ENCODE measurements at regions not wholly inside any gene's neighbourhood (a gene's known extent, or its start where the extent isn't known, plus 50 kb on each side); places are given as distances from the start of the nearest gene placed in this dataset.

GRCh38 chr9:89678396-89679015 is 73.7 kb downstream of the GADD45G start:
- H3K9ac ChIP-seq: no peak overlapping the region
- TF ChIP-seq JUND (IDR thresholded peaks at IDR 0.05) (no peak), YY1 (IDR thresholded peaks at IDR 0.05; ENCODE audit: low read depth) (no peak), TAF1 (IDR thresholded peaks at IDR 0.05; ENCODE audit: borderline replicate concordance, low read depth, low read length) (no peak), CTCF (IDR thresholded peaks at IDR 0.05) (no peak), SIN3A (IDR thresholded peaks at IDR 0.05; ENCODE audit: borderline replicate concordance, low read depth, low read length) (no peak)

GRCh38 chr9:89679016-89679415 is 74.2 kb downstream of the GADD45G start:
- Histone ChIP-seq H3F3A (replicated peaks; ENCODE audit: insufficient read depth) (no peaks in the 10 kb centered on the region), H2AFZ (ENCODE audit: low read depth) (no peak overlapping the region), H3K9me3 (no peaks in the 10 kb centered on the region), H4K20me1 (ENCODE audit: insufficient read depth) (no peaks in the 10 kb centered on the region), H3K27ac (ENCODE audit: low read depth in 2 of 2, low read length in 1 of 2) (peak overlapping the region in 1 of 2 experiments; percentile 100; a peak in 2 of 4 replicates), H3K9me2 (no peaks in the 10 kb centered on the region), H3K9ac (no peak overlapping the region), H3K27me3 (ENCODE audit: insufficient read depth) (no peaks in the 10 kb centered on the region), H3K4me2 (no peak overlapping the region), H3K79me2 (ENCODE audit: insufficient read depth) (no peaks in the 10 kb centered on the region), H3K4me3 (ENCODE audit: low read depth in 2 of 2, low read length in 1 of 2) (no peak overlapping the region), H3K36me3 (replicated peaks in 1 of 2; ENCODE audit: control insufficient read depth in 1 of 2, insufficient read depth in 2 of 2, low read length in 1 of 2) (no peaks in the 10 kb centered on the region), H3K4me1 (ENCODE audit: control insufficient read depth in 1 of 2, insufficient read depth in 2 of 2, low read depth in 1 of 2, low read length in 1 of 2) (peaks cover 0 to 72% of the 10 kb centered on the region in 2 experiments; a peak in 3 of 4 replicates)
- ChIA-PET CTCF (interaction anchor here (1.1 to 4.6 kb wide), 5 partner anchors 50 to 81 kb away, joined by 3 to 60 read pairs (median 9); partner anchors contain the start of gene GADD45G), POLR2A (interaction anchor here (0.8 to 4.8 kb wide), 2 partner anchors 72 to 77 kb away, joined by 3 to 134 read pairs; partner anchors contain the start of gene GADD45G)
- WGBS (ENCODE audit: low lambda C conversion rate): 50% methylated on average over 9 of the region's 9 CpGs
- no peak for DNase-seq
- no peak for TF ChIP-seq TEAD4 (IDR thresholded peaks at IDR 0.05; ENCODE audit: borderline replicate concordance, insufficient read depth)
- TF ChIP-seq NFIC (IDR thresholded peaks at IDR 0.05; ENCODE audit: borderline replicate concordance): no peak
- no peak for TF ChIP-seq MXI1 (IDR thresholded peaks at IDR 0.05; ENCODE audit: low read depth, low read length)
- TF ChIP-seq ELF1 (IDR thresholded peaks at IDR 0.05): no peak
- no peak for TF ChIP-seq FOXM1 (IDR thresholded peaks at IDR 0.05; ENCODE audit: low read depth)
- no peak for TF ChIP-seq IRF3 (IDR thresholded peaks at IDR 0.05; ENCODE audit: low read depth, low read length)
- no peak for TF ChIP-seq MEF2A (IDR thresholded peaks at IDR 0.05; ENCODE audit: borderline replicate concordance, low read depth)
- TF ChIP-seq EZH2phosphoT487 (IDR thresholded peaks at IDR 0.05; ENCODE audit: borderline replicate concordance, low read depth): no peak
- TF ChIP-seq EP300 (IDR thresholded peaks at IDR 0.05; ENCODE audit: borderline replicate concordance in 1 of 2, low read depth in 1 of 2, low read length in 1 of 2): no peak
- TF ChIP-seq MAX (IDR thresholded peaks at IDR 0.05; ENCODE audit: low read depth): no peak
- no peak for TF ChIP-seq JUND (IDR thresholded peaks at IDR 0.05)
- no peak for TF ChIP-seq USF2 (IDR thresholded peaks at IDR 0.05; ENCODE audit: borderline replicate concordance, low read depth, low read length)
- no peak for TF ChIP-seq PBX3 (IDR thresholded peaks at IDR 0.05)
- TF ChIP-seq SIN3A (IDR thresholded peaks at IDR 0.05; ENCODE audit: borderline replicate concordance, low read depth, low read length): no peak
- no peak for TF ChIP-seq YY1 (IDR thresholded peaks at IDR 0.05; ENCODE audit: low read depth)
- no peak for TF ChIP-seq TAF1 (IDR thresholded peaks at IDR 0.05; ENCODE audit: borderline replicate concordance, low read depth, low read length)
- no peak for TF ChIP-seq POLR2AphosphoS5 (IDR thresholded peaks at IDR 0.05; ENCODE audit: low read depth, low read length)

More at GRCh38 chr9:89678396-89679015, 73.7 kb downstream of the GADD45G start:
- Histone ChIP-seq H3K79me2 (ENCODE audit: insufficient read depth) (no peaks in the 10 kb centered on the region), H3K9me3 (no peaks in the 10 kb centered on the region), H3K27ac (ENCODE audit: low read depth in 2 of 2, low read length in 1 of 2) (peak overlapping the region in 1 of 2 experiments; percentile 100; a peak in 2 of 4 replicates), H3F3A (replicated peaks; ENCODE audit: insufficient read depth) (no peaks in the 10 kb centered on the region), H3K4me3 (ENCODE audit: low read depth in 2 of 2, low read length in 1 of 2) (no peak overlapping the region), H3K36me3 (replicated peaks in 1 of 2; ENCODE audit: control insufficient read depth in 1 of 2, insufficient read depth in 2 of 2, low read length in 1 of 2) (no peaks in the 10 kb centered on the region), H3K9me2 (no peaks in the 10 kb centered on the region), H4K20me1 (ENCODE audit: insufficient read depth) (no peaks in the 10 kb centered on the region), H2AFZ (ENCODE audit: low read depth) (no peak overlapping the region), H3K27me3 (ENCODE audit: insufficient read depth) (no peaks in the 10 kb centered on the region), H3K4me2 (no peak overlapping the region), H3K4me1 (ENCODE audit: control insufficient read depth in 1 of 2, insufficient read depth in 2 of 2, low read depth in 1 of 2, low read length in 1 of 2) (peaks cover 0 to 72% of the 10 kb centered on the region in 2 experiments; a peak in 3 of 4 replicates)
- ChIA-PET POLR2A (interaction anchor here (1.4 to 4.8 kb wide), 2 partner anchors 68 to 72 kb away, joined by 3 to 134 read pairs; partner anchors contain the start of gene GADD45G), CTCF (interaction anchor here (1.5 to 4.6 kb wide), 4 partner anchors 50 to 419 kb away, joined by 4 to 60 read pairs (median 10); partner anchors contain the start of gene GADD45G)
- DNase-seq: no peak
- 47% methylated on average over 10 of the region's 10 CpGs for WGBS (ENCODE audit: low lambda C conversion rate)

Measured in SK-N-SH (cell line).